GM12891 (cell line): ENCODE measurements at regions not wholly inside any gene's neighbourhood (a gene's known extent, or its start where the extent isn't known, plus 50 kb on each side); places are given as distances from the start of the nearest gene placed in this dataset.
"Not testable (repeated sequence)": the region's sequence is repeated elsewhere in the genome, so short reads cannot be mapped to it uniquely, and the experiment has no call there.

Source experiments
- DNase-seq: peaks from one replicate; pipeline ENCODE4 v3.0.0; 2011; ENCODE audit warnings: low spot score; ENCODE audit not compliant: insufficient read length
- FAIRE-seq: peaks from 2 replicates; lab custom pipeline; 2011; peaks lifted over from hg19 to GRCh38; lab: Jason Lieb, UNC
- PAX5 ChIP-seq: IDR thresholded peaks from 2 replicates; pipeline ENCODE4 v1.6.1; 2011; ENCODE audit warnings: low read length, moderate library complexity, mild to moderate bottlenecking; ENCODE audit not compliant: insufficient read depth, severe bottlenecking
- POLR2A ChIP-seq: IDR thresholded peaks from 2 replicates; pipeline ENCODE4 v1.6.1; 2011; ENCODE audit warnings: low read depth, low read length, control low read depth
- POLR2AphosphoS5 ChIP-seq: IDR thresholded peaks from 2 replicates; pipeline ENCODE4 v1.6.1; 2011; ENCODE audit warnings: low read depth, low read length, control low read depth
- POU2F2 ChIP-seq: IDR thresholded peaks from 2 replicates; pipeline ENCODE4 v1.6.1; 2011; ENCODE audit warnings: low read depth, mild to moderate bottlenecking, control low read depth, low read length, moderate library complexity
- SPI1 ChIP-seq: IDR thresholded peaks from 2 replicates; pipeline ENCODE4 v1.6.1; 2011; ENCODE audit warnings: low read depth, low read length, control low read depth
- TAF1 ChIP-seq: IDR thresholded peaks from 2 replicates; pipeline ENCODE4 v1.6.1; 2011; ENCODE audit warnings: low read depth, low read length, control low read depth

DNA sequence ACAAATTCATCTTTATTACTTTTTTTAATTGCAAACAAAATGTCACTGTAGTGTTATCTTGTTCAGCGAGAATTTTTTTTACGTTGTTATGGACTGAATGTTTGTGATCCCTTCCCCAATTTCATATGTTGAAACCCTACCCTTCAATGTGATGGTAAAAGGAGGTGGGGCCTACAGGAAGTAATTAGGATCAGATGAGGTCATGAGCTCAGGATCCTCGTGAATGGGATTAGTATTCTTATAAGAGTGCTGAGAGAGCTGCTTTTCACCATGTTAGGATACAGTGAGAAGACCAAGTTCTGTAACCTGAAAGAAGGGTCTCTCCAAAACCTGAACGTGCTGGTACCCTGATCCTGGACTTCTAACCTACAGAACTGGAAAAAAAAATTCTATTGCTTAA lies 646.0 kb upstream of the TMPRSS15 start:
- TF ChIP-seq POLR2AphosphoS5 (no peak), POU2F2 (no peak), PAX5 (no peak), SPI1 (no peak), TAF1 (no peak), POLR2A (no peak)
- DNase-seq (no peak), FAIRE-seq (no peak)

DNA sequence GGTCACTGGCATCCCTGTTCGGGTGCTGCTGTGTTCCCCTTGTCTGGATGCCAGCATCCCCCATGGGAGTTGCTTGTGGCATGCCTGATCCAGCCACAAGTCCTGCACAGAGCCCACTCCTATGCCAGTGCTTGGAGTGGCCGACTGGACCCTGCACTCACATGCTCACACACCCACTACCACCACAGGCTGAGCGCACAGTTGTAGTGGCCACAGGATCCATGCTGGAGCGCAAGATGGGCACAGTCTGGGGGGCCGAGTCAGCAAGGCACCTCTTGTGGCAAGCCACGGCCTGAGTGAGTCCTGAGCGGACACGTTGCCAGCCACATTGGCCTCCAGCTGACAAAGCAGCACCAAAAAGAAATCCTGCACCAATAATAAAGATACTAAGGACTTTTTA lies 661.6 kb upstream of the TMPRSS15 start:
- DNase-seq (no peak), FAIRE-seq (no peak)
- TF ChIP-seq POLR2A (no peak), TAF1 (no peak), PAX5 (no peak), POLR2AphosphoS5 (no peak), POU2F2 (no peak), SPI1 (no peak)

DNA sequence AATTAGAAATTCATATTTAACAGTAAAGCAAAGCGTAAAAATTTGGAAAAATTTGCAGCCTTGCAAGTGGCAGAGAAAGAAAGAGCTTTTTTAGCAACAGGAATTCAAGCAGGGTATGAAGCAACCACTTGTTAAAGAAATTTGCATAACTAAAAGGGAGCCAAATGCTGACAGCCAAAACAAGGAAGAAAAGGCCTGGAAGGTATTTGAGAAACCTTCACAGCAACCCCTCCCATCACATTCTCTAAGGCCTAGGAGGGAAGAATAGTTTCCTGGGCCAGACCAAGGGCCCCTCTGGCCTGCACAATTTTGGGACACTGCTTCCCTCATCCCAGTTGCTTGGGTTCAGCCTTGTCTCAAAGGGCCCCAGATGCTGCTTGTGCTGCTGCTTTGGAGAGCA lies 672.4 kb upstream of the TMPRSS15 start:
- no peak for FAIRE-seq
- DNase-seq: no peak
- TF ChIP-seq POU2F2 (no peak), TAF1 (no peak), PAX5 (no peak), POLR2A (no peak), SPI1 (no peak), POLR2AphosphoS5 (no peak)

DNA sequence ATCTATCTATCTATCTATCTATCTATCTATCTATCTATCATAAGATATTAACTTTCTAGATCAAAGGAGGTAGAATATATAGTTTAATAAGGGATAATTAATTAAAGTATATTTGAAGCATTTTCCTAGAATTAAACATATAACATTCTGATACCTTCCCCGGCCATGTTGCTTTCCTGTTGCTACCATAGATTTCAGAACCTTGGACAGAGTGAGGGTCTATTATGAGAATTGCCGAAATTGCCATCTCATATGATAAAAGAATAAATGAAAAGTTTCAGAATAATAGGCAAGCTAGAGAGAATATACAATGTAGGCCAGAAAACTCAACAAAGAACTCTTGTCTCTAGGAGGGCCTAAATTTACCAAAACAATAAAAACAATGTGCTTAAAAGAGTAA lies 706.1 kb upstream of the TMPRSS15 start:
- DNase-seq (no peak), FAIRE-seq (no peak)
- TF ChIP-seq PAX5 (no peak), POU2F2 (no peak), POLR2AphosphoS5 (no peak), POLR2A (no peak), SPI1 (no peak), TAF1 (no peak)

DNA sequence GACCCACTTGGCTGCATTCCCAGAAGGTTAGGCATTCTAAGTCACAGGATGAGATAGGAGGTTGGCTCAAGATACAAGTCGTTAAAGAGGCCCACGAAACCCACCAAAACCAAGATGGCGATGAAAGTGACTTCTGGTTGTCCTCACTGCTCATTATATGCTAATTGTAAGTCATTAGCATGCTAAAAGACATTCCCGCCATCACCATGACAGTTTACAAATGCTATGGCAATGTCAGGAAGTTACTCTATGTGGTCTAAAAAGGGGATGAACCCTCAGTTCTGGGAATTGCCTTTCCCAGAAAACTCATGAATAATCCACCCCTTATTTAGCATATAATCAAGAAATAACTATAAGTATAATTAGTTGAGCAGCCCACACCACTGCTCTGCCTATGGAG lies 715.7 kb upstream of the TMPRSS15 start:
- FAIRE-seq, DNase-seq: not testable (repeated sequence)

DNA sequence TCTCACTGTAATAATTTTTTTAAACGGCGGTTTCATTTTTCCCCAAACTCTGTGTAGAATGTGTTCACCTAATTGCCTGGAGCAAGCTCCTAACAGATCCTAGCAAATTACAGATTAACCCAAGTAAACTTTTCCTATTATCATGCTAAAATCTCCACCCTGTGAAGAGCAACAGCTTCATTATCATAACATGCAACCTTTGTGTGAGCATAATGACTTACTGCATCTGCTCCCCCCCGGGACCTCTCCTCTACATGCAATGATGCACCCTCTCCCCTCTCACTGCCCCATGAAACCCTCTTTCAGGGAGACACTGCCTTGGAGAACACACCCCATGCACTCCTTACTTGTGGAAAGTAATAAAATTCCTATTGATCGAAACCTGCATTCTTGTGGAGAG lies 717.0 kb upstream of the TMPRSS15 start:
- DNase-seq (no peak), FAIRE-seq (no peak)
- TF ChIP-seq POLR2AphosphoS5: no peak
- TF ChIP-seq TAF1: no peak
- no peak for TF ChIP-seq PAX5
- no peak for TF ChIP-seq POLR2A
- no peak for TF ChIP-seq SPI1
- no peak for TF ChIP-seq POU2F2

DNA sequence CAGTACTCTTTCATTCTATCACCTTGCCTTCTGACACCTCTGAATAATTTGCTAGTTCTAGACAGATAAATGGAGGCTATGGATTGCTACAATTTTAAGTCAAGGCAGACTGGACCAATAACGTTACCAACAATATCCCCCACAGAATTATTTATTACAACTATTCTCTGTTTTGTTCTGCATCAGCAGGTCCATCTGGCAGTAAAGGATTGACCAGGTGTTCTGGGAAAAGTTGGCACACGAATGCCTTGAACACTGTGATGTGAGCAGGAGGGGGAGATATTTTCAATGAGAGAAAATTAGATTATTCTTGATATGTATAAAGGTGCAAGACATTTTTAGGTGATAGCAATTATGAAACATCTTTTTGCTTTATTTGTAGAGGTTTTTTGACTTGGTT lies 718.8 kb upstream of the TMPRSS15 start:
- DNase-seq: no peak
- no peak for TF ChIP-seq POLR2A
- no peak for TF ChIP-seq POLR2AphosphoS5
- no peak for TF ChIP-seq POU2F2
- no peak for TF ChIP-seq SPI1
- no peak for TF ChIP-seq PAX5
- TF ChIP-seq TAF1: no peak
- no peak for FAIRE-seq

DNA sequence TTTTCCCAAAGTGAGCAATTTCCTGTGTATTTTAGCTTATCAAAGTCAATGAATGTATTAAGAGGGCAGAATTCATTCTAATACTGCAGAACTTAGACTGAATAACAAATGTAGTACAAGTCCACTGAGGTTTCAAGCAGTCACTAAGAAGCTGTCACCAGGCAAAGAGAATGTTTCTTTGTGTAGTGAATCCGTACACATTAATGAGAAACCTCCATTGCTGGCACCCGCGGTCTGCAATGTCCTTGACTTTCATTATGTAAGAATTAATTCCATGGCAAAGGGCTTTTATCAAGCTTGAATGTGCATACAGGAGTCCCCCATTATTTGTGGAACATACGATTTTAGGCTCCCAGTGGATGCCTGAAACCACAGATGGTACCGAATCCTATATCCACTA lies 719.5 kb upstream of the TMPRSS15 start:
- no peak for FAIRE-seq
- DNase-seq: no peak
- no peak for TF ChIP-seq SPI1
- TF ChIP-seq POU2F2: no peak
- no peak for TF ChIP-seq POLR2A
- no peak for TF ChIP-seq TAF1
- no peak for TF ChIP-seq PAX5
- TF ChIP-seq POLR2AphosphoS5: no peak

DNA sequence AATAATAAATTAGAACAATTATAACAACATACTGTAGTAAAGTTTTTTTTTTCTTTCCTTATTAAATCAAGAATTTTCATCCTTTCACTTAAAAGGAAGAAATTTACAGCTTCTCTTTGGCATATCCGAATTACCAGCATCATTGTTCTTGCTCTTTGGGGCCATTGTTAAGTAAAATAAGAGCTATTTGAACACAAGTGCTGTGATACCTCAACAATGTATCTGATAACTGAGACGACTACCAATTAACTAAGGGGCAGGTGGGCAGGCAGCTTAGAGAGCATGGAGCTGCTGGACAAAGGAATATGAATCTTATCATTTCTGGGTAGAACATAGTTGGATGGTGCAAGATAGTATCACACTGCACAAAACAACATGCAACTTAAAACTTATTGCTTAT lies 719.9 kb upstream of the TMPRSS15 start:
- no peak for DNase-seq
- TF ChIP-seq SPI1 (no peak), POLR2A (no peak)
- no peak for FAIRE-seq

DNA sequence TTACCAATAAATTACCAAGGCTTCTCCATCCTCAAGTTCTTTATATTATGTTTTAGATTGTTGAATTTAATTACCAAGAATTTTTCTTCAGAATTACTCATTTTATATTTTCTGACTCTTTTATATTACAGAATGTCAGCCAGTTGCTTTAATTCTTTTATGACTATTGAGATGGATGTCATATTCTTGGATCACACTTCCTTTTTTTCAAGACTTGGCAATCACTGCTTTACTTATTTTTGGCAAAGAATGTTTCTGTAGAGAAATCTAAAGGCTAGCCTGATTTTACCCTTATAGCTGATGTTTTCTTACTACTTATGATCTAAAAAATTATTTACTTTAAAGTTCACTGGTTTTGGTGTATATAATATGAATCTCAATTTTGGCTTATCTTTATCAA lies 721.1 kb upstream of the TMPRSS15 start:
- TF ChIP-seq POLR2A (no peak), TAF1 (no peak), SPI1 (no peak), POLR2AphosphoS5 (no peak)
- FAIRE-seq (no peak), DNase-seq (no peak)

DNA sequence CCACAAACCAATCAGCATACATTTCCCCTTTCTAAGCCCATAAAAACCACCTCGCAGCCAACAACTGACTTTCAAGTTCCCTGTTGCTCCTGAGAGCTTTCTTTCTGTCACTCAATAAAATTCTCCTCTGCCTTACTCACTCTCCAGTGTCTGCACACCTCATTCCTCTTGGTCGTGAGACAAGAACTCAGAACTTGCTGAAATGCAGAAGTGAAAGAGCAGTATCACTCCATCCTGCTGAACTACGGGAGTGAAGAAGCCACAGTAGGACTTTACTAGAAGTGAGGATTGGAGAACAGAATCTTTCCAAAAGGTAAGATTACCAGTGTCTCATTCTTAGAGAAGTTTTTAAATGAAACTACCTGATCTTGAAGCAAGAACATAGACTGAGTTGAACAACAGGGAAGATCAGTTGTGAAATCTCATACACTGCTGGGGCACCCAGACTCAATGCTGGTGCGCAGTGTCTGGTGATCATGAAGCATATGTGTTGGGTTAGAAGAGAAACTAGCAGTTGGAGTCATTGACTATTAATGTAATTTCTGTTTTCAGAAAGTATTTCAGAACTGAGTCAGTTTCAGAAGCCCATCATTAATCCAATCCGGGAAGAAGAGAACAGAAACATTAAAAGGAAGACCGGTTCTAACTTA lies 726.9 kb upstream of the TMPRSS15 start:
- TF ChIP-seq POU2F2 (no peak), TAF1 (no peak), SPI1 (no peak), PAX5 (no peak), POLR2AphosphoS5 (no peak), POLR2A (no peak)
- no peak for DNase-seq
- FAIRE-seq: no peak
